ENCODE measurements at regions not wholly inside any gene's neighbourhood (a gene's known extent, or its start where the extent isn't known, plus 50 kb on each side); places are given as distances from the start of the nearest gene placed in this dataset.

GRCh38 chr10:3682745-3683144, 102.3 kb downstream of the KLF6 start:
- DNase-seq = no peak
- Mint-ChIP-seq H3K9me3 (no peaks in the 10 kb centered on the region), H3K4me1 (no peaks in the 10 kb centered on the region), H3K4me3 (no peak overlapping the region), H3K36me3 (no peaks in the 10 kb centered on the region), H3K27ac (no peak overlapping the region), H3K27me3 (ENCODE audit: low read depth in 3 of 3) (peaks cover 0 to 10% (median 2%) of the 10 kb centered on the region in 3 donors)

GRCh38 chr10:3681642-3682554, 103.1 kb downstream of the KLF6 start:
- H3K4me1 Mint-ChIP-seq = no peaks in the 10 kb centered on the region
- H3K4me3 Mint-ChIP-seq = no peak overlapping the region
- H3K9me3 Mint-ChIP-seq = no peaks in the 10 kb centered on the region
- no peak for DNase-seq
- no peak overlapping the region for H3K27ac Mint-ChIP-seq
- H3K36me3 Mint-ChIP-seq = no peaks in the 10 kb centered on the region
- peaks cover 0 to 10% (median 2%) of the 10 kb centered on the region in 3 donors for H3K27me3 Mint-ChIP-seq (ENCODE audit: low read depth in 3 of 3)

DNA sequence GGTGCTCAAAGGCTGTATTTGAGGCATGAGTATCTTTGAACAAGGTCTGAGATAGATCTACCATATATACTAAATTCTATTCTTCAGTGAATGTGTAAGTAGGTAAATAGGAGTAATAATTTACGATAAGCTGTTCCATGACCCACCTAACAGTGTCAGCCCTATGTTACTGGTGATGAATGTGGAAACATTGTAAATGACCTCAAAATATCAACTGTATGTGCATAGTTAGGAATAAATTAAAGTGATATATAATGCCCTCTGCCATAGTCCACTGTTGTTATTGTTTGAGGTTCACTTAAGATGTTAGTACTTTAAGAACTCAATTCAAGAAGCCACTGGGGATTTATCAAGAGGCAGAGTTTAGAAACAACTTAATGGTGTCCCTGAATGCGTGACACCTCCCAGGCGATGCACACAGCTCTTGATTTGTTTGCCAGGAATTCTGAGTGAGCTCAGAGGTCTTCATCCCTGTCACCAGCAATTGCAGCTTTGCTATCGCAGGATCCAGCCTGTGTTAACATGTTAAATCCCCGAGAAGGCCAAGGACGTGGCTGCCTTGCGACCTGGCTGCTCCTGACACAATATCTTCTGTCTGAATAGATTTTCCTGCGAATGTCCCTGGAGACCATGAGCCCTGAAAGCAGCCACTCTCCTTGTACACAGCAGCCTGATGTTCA, 104.9 kb downstream of the KLF6 start:
- H3K27ac Mint-ChIP-seq = no peak overlapping the region

GRCh38 chr10:3678629-3679227, 106.3 kb downstream of the KLF6 start:
- Mint-ChIP-seq H3K36me3 (no peaks in the 10 kb centered on the region), H3K4me1 (no peaks in the 10 kb centered on the region), H3K9me3 (no peaks in the 10 kb centered on the region), H3K27me3 (ENCODE audit: low read depth in 3 of 3) (peaks cover 0 to 6% (median 2%) of the 10 kb centered on the region in 3 donors), H3K27ac (no peak overlapping the region), H3K4me3 (no peak overlapping the region)
- DNase-seq = no peak

More for the DNA sequence above, 104.9 kb downstream of the KLF6 start:
- Mint-ChIP-seq H3K4me1 (no peaks in the 10 kb centered on the region), H3K4me3 (no peak overlapping the region), H3K27me3 (ENCODE audit: low read depth in 3 of 3) (peaks cover 0 to 6% (median 2%) of the 10 kb centered on the region in 3 donors), H3K36me3 (no peaks in the 10 kb centered on the region), H3K9me3 (no peaks in the 10 kb centered on the region)
- DNase-seq = no peak

- Mint-ChIP-seq H3K27ac (no peak overlapping the region), H3K4me3 (no peak overlapping the region)
Observed at GRCh38 chr10:3676564-3676963, 108.4 kb downstream of the KLF6 start.

GRCh38 chr10:3672220-3672619, 112.8 kb downstream of the KLF6 start:
- no peak for DNase-seq
- H3K36me3 Mint-ChIP-seq = no peaks in the 10 kb centered on the region
- H3K27ac Mint-ChIP-seq = no peak overlapping the region
- peaks cover 2 to 8% (median 3%) of the 10 kb centered on the region in 3 donors for H3K27me3 Mint-ChIP-seq (ENCODE audit: low read depth in 3 of 3)
- H3K4me3 Mint-ChIP-seq = no peak overlapping the region
- H3K4me1 Mint-ChIP-seq = peaks cover 18 to 26% of the 10 kb centered on the region in 2 donors
- no peaks in the 10 kb centered on the region for H3K9me3 Mint-ChIP-seq

More at GRCh38 chr10:3676564-3676963, 108.4 kb downstream of the KLF6 start:
- H3K4me1 Mint-ChIP-seq = no peaks in the 10 kb centered on the region
- H3K9me3 Mint-ChIP-seq = no peaks in the 10 kb centered on the region
- H3K36me3 Mint-ChIP-seq = no peaks in the 10 kb centered on the region
- H3K27me3 Mint-ChIP-seq (ENCODE audit: low read depth in 3 of 3) = peaks cover 0 to 6% (median 2%) of the 10 kb centered on the region in 3 donors
- no peak for DNase-seq

DNA sequence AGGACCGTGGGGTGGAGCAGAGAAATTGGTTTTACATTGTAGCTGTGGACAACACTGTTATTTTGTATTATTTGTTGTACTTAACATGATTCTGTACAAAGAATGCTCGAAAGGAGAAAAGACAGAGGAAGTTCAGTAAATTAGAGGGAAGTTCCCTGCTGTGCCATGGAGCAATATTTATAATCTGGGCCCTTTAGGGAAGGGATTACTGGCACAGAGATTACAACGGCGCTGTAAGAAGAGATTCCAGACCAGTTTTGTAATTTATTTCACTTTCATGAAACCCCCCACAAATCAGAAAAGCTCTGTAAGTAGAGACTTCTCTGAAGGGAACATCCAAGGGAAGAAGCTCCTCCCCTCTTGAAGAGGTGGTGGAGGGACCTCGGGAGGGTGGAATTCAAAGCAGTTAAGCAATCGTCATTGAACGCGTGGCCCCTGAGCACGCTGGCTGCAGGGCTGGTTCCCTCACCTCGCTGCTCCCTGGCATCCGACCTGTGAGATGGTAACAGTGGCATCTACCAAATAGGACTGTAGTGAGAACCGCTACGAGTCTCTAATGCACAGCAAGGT, 113.5 kb downstream of the KLF6 start:
- Mint-ChIP-seq H3K9me3 (no peaks in the 10 kb centered on the region), H3K27ac (peak overlapping the region in 1 of 6 donors; percentile 6)

DNA sequence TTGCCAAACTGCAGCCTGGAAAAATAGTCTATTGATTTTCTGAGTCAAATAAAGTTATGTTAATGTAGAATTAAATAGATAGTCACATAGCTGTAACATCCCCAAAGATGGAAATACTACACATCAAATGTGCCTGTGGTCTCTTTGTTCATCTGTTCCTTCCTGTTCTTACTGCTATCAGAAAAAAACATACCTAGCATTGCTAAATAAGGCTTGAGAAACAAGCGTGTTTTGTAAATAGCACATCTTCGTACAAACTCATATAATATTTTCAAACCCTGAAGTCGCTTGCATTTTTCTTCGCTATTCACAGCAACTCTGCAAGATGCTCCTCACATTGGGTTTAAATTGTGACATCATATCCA, 116.1 kb downstream of the KLF6 start:
- DNase-seq = peak in 2 of 3 donors; percentile 4 to 6
- Mint-ChIP-seq H3K27me3 (ENCODE audit: low read depth in 3 of 3) (peaks cover 2 to 10% (median 3%) of the 10 kb centered on the region in 3 donors), H3K36me3 (no peaks in the 10 kb centered on the region), H3K9me3 (no peaks in the 10 kb centered on the region), H3K4me3 (peak overlapping the region; percentile 61 to 86 (median 79)), H3K4me1 (peaks cover 28 to 35% of the 10 kb centered on the region in 2 donors), H3K27ac (peak overlapping the region in 2 of 6 donors; percentile 7 to 49)

More for the DNA sequence above, 113.5 kb downstream of the KLF6 start:
- DNase-seq = no peak
- H3K4me3 Mint-ChIP-seq = no peak overlapping the region
- H3K36me3 Mint-ChIP-seq = no peaks in the 10 kb centered on the region
- peaks cover 2 to 8% (median 3%) of the 10 kb centered on the region in 3 donors for H3K27me3 Mint-ChIP-seq (ENCODE audit: low read depth in 3 of 3)
- peaks cover 25 to 33% of the 10 kb centered on the region in 2 donors for H3K4me1 Mint-ChIP-seq

- H3K4me3 Mint-ChIP-seq = peak overlapping the region; percentile 61 to 86 (median 79)
- H3K9me3 Mint-ChIP-seq = no peaks in the 10 kb centered on the region
- H3K4me1 Mint-ChIP-seq = peaks cover 28 to 35% of the 10 kb centered on the region in 2 donors
- H3K36me3 Mint-ChIP-seq = no peaks in the 10 kb centered on the region
- H3K27me3 Mint-ChIP-seq (ENCODE audit: low read depth in 3 of 3) = peaks cover 2 to 10% (median 3%) of the 10 kb centered on the region in 3 donors
- H3K27ac Mint-ChIP-seq = peak overlapping the region in 5 of 6 donors; percentile 7 to 62 (median 45)
- peak; percentile 17 to 22 (median 21) for DNase-seq
Observed at GRCh38 chr10:3668276-3668965, 116.6 kb downstream of the KLF6 start.

DNA sequence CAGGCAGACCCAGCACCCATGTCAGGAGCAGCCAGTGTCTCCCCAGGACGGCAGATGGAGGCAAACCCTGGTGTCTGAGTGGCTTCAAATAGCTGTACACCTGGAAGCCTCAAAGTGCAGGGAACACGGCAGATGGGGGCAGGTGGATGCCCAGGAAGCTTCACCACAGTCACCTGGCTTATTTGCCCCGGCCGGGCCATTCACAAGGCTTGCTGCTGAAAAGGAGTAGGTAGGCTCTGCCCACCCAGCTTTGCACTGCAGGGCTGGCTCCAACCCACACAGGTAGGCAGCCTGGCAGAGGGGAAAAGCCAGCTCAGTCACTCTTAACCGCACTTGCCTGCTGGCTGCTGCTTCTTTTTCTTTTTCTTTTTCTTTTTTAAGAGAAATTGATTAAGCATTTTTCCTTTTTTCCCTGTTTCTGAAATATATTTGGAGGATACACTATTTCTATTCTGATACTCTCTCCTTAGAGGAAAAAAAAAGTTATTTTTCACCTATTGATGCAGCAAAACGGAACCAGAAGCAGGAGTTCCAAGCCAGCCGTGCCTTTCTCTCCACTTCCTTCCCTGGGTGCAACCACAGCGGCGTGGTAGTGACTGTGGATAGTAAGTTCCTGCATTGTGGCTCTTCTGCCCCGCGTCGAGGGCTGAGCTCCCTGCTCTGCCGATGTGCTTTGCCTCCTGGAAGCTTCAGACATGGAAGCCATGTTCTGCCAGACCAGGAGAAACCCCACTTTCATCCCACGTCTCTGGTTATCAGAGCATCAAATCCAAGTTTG, 118.3 kb downstream of the KLF6 start:
- Mint-ChIP-seq H3K36me3 (no peaks in the 10 kb centered on the region), H3K27me3 (ENCODE audit: low read depth in 3 of 3) (peaks cover 2 to 10% (median 3%) of the 10 kb centered on the region in 3 donors), H3K27ac (peak overlapping the region in 1 of 6 donors; percentile 9), H3K9me3 (no peaks in the 10 kb centered on the region), H3K4me1 (peaks cover 28 to 35% of the 10 kb centered on the region in 2 donors), H3K4me3 (peak overlapping the region; percentile 26 to 49 (median 45))
- DNase-seq = peak in 1 of 3 donors; percentile 3

DNA sequence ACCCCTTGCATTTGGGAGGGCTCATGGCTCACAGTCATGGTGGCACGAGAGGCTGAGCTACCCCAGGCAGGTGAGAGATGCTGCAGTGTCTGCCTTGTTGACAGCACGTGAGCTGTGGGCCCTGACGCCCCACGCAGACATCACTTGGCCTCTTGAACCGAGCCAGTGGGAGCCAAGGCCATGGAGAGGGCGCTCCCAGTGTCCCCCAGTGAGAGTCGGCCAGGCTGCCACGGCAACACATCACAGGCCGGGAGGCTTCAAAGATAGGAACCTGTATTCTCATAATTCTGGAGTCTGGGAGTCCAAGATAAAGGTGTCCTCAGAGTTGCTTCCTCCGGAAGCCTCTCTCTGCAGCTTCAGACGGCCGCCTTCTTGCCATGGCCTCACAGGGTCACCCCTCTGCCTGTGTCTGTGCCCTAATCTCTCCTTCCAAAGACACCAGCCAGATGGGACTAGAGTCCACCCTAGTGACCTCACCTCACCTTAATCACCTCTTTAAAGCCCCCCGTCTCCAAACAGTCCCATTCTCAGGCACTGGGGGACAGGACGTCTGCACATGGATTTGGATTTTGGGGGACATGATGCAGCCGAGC, 119.6 kb downstream of the KLF6 start:
- no peak overlapping the region for H3K4me3 Mint-ChIP-seq

GRCh38 chr10:3662775-3663174, 122.2 kb downstream of the KLF6 start:
- Mint-ChIP-seq H3K36me3 (peaks cover 0 to 3% (median 0%) of the 10 kb centered on the region in 3 donors), H3K27me3 (ENCODE audit: low read depth in 3 of 3) (peaks cover 2 to 6% (median 4%) of the 10 kb centered on the region in 3 donors), H3K4me3 (no peak overlapping the region), H3K4me1 (peaks cover 14 to 15% of the 10 kb centered on the region in 2 donors), H3K9me3 (no peaks in the 10 kb centered on the region), H3K27ac (no peak overlapping the region)
- DNase-seq = no peak

More for the DNA sequence above, 119.6 kb downstream of the KLF6 start:
- Mint-ChIP-seq H3K9me3 (no peaks in the 10 kb centered on the region), H3K27ac (no peak overlapping the region), H3K4me1 (peaks cover 28 to 35% of the 10 kb centered on the region in 2 donors), H3K27me3 (ENCODE audit: low read depth in 3 of 3) (peaks cover 4 to 10% (median 5%) of the 10 kb centered on the region in 3 donors), H3K36me3 (peaks cover 0 to 3% (median 0%) of the 10 kb centered on the region in 3 donors)
- DNase-seq = no peak

Measured in immature natural killer cell (primary cell).